OCI-LY3 (cell line): ENCODE measurements at regions not wholly inside any gene's neighbourhood (a gene's known extent, or its start where the extent isn't known, plus 50 kb on each side); places are given as distances from the start of the nearest gene placed in this dataset.

Source experiments
- H2AFZ ChIP-seq: fragments of 200-600, 300-600 bp; shearing (Covaris generic); 2 replicates; pipeline ENCODE4 v1.6.0; 2014; ENCODE audit warnings: antibody characterized with exemption, low read depth, low read length
- H3K27ac ChIP-seq: fragments of 200-600, 300-600 bp; sonication (generic); 2 replicates; pipeline ENCODE4 v1.5.1; 2014; ENCODE audit warnings: mild to moderate bottlenecking, low read length, moderate library complexity, mixed read lengths
- H3K27me3 ChIP-seq: fragments of 200-600, 300-600 bp; sonication (generic); 2 replicates; pipeline ENCODE4 v1.6.1; 2014; ENCODE audit warnings: low read depth, low read length, mixed read lengths
- H3K36me3 ChIP-seq: fragments of 200-600, 300-600 bp; sonication (generic); replicated peaks from 2 replicates; pipeline ENCODE3; 2014; ENCODE audit warnings: low read depth, low read length, mixed read lengths
- H3K4me1 ChIP-seq: fragments of 300-600, 200-600 bp; sonication (generic); 2 replicates; pipeline ENCODE4 v1.6.1; 2014; ENCODE audit warnings: low read length, mixed read lengths
- H3K4me2 ChIP-seq: fragments of 200-600, 300-600 bp; sonication (generic); 2 replicates; pipeline ENCODE4 v1.6.1; 2014; ENCODE audit warnings: low read length, mixed read lengths
- H3K4me3 ChIP-seq: fragments of 300-600, 200-600 bp; sonication (generic); 2 replicates; pipeline ENCODE4 v1.5.1; 2014; ENCODE audit warnings: antibody characterized with exemption, mild to moderate bottlenecking, low read length, moderate library complexity
- H3K79me2 ChIP-seq: fragments of 300-600, 200-600 bp; shearing (Covaris generic); 2 replicates; pipeline ENCODE4 v1.6.1; 2014; ENCODE audit warnings: mild to moderate bottlenecking, low read length, mixed read lengths
- H3K9ac ChIP-seq: fragments of 300-600, 200-600 bp; shearing (Covaris generic); 2 replicates; pipeline ENCODE4 v1.6.0; 2014; ENCODE audit warnings: mild to moderate bottlenecking, low read length, moderate library complexity
- H3K9me3 ChIP-seq: fragments of 200-600, 300-600 bp; shearing (Covaris generic); 2 replicates; pipeline ENCODE4 v1.6.1; 2014; ENCODE audit warnings: low read length, mixed read lengths; ENCODE audit not compliant: insufficient read depth
- H4K20me1 ChIP-seq: fragments of 200-600, 300-600 bp; sonication (generic); 2 replicates; pipeline ENCODE4 v1.6.1; 2016; ENCODE audit warnings: low read length, mixed read lengths; ENCODE audit not compliant: insufficient read depth
- EZH2phosphoT487 ChIP-seq: fragments of 200-600 bp; shearing (Covaris generic); IDR thresholded peaks from 2 replicates; pipeline ENCODE4 v1.6.1; 2018; ENCODE audit warnings: antibody characterized with exemption, mixed run types, low read depth
- TF ChIP-seq, protein P1 (sequence below): fragments of 200-600, 300-600 bp; sonication (generic); IDR thresholded peaks from 2 replicates; pipeline ENCODE4 v1.5.1; 2014; ENCODE audit warnings: antibody characterized with exemption, low read length, low read depth

DNA sequence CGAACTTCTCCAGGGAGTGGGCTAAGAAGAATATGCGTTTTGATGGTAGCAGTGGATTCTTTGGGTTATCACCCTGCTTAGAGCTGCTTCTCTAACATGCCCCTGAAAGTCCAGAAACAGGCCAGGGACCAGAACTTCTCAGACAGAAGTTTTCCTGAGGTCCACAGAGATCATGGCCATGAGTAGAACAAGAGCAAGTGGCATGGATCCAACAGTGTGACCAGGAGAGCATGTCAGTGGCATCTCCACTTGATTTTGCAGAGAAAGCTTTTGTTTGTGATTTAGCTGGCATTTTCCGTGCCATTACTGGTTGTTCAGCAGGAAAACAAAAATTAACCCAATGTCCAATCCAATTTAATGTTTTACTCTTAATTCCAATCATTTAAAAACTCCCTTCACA is 298.5 kb upstream of the CD180 start:
- no peak for TF ChIP-seq EZH2phosphoT487
- TF ChIP-seq, protein P1, sequence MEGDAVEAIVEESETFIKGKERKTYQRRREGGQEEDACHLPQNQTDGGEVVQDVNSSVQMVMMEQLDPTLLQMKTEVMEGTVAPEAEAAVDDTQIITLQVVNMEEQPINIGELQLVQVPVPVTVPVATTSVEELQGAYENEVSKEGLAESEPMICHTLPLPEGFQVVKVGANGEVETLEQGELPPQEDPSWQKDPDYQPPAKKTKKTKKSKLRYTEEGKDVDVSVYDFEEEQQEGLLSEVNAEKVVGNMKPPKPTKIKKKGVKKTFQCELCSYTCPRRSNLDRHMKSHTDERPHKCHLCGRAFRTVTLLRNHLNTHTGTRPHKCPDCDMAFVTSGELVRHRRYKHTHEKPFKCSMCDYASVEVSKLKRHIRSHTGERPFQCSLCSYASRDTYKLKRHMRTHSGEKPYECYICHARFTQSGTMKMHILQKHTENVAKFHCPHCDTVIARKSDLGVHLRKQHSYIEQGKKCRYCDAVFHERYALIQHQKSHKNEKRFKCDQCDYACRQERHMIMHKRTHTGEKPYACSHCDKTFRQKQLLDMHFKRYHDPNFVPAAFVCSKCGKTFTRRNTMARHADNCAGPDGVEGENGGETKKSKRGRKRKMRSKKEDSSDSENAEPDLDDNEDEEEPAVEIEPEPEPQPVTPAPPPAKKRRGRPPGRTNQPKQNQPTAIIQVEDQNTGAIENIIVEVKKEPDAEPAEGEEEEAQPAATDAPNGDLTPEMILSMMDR: no peak
- Histone ChIP-seq H2AFZ (no peak overlapping the region), H3K9me3 (no peaks in the 10 kb centered on the region), H3K4me1 (no peaks in the 10 kb centered on the region), H3K27me3 (no peaks in the 10 kb centered on the region), H3K27ac (no peak overlapping the region), H3K36me3 (no peaks in the 10 kb centered on the region), H4K20me1 (no peaks in the 10 kb centered on the region), H3K4me3 (no peak overlapping the region), H3K9ac (no peak overlapping the region), H3K4me2 (no peak overlapping the region), H3K79me2 (no peaks in the 10 kb centered on the region)

DNA sequence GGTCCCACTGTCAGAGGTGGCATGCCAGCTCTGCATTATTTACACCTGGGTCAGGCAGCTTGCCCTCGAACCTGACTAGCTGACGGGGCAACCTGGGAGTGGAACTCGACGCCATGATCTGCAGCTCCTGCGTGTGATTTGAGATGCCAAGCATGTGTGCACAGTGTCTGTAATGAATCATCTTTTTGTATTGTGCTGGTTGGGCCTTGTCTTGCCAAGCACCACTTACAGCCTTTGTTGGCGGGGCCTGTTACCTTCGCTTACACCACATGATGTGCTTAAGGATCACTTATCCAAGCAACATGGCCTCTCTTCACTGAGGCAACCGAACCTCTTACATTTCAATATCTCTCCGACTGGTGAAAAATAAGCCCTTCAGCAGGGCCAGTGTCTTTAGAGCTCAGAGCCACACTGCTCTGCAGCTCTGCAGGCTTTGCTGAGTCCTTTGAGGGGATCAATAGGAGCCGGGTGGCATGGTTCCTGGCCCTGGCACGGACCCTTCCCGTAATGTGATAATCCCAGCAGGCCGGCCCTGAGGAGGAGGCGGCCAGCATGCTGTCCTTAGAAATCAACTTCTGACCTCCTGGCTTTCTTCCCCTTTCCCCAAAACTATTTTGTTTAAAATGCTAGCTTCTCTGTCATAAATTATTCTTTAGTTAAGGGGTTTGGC is 297.7 kb upstream of the CD180 start:
- Histone ChIP-seq H3K4me1 (no peaks in the 10 kb centered on the region), H3K27me3 (no peaks in the 10 kb centered on the region), H3K4me2 (no peak overlapping the region), H3K4me3 (no peak overlapping the region), H2AFZ (no peak overlapping the region), H3K9me3 (no peaks in the 10 kb centered on the region), H3K27ac (no peak overlapping the region), H3K36me3 (no peaks in the 10 kb centered on the region), H4K20me1 (no peaks in the 10 kb centered on the region), H3K9ac (no peak overlapping the region), H3K79me2 (no peaks in the 10 kb centered on the region)
- TF ChIP-seq EZH2phosphoT487: no peak
- TF ChIP-seq, protein P1: no peak

DNA sequence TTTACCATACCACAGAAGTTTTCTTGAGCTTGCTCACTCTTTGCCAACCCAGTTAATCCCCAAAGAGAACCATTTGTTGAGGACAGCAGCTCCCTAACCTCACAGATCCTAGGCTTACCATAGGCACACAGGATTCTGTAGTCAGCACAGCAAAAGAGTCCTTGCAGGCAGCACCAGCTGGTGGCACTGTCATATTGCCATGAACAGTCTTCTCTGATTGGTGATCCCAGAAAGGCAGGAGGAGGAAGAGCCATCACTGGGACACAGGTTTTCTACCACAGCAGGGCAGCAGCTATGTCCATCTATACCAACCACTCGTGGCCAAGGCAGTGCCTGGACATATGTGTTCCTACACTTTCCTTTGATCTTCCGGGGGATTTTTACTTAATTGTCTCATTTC is 297.1 kb upstream of the CD180 start:
- Histone ChIP-seq H4K20me1 (no peaks in the 10 kb centered on the region), H3K4me3 (no peak overlapping the region), H3K27me3 (no peaks in the 10 kb centered on the region), H2AFZ (no peak overlapping the region), H3K4me2 (no peak overlapping the region), H3K36me3 (no peaks in the 10 kb centered on the region), H3K9me3 (no peaks in the 10 kb centered on the region), H3K9ac (no peak overlapping the region), H3K79me2 (no peaks in the 10 kb centered on the region), H3K4me1 (no peaks in the 10 kb centered on the region), H3K27ac (no peak overlapping the region)
- TF ChIP-seq EZH2phosphoT487: no peak
- TF ChIP-seq, protein P1: peak; percentile 38

DNA sequence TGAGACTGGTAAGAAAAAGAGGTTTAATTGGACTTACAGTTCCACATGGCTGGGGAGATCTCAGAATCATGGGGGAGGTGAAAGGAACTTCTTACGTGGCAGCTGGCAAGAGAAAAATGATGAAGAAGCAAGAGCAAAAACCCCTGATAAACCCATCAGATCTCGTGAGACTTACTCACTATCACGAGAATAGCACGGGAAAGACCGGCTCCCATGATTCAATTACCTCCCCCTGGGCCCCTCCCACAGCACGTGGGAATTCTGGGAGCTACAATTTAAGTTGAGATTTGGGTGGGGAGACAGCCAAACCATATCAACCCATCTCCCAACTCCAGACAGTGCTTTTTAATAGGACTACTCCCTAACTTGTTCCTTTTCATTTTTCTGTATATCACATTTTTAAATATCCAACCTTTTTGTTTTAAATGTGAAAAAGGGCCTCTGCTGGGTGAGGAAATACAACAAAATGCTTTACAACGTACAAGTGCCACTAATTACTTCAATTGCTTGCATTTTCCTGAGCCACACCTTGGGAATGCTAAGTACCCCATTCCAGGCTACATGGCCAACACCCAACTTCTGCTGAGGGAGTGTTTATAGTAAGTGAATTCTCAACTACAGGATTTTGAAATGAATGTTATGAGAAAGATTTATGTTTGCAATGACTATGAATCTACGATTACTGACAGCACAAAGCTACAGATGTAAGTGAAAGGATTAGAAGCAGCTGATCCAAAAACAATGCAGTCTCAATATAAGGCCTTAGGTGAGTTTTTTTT is 294.1 kb upstream of the CD180 start:
- no peaks in the 10 kb centered on the region for H3K27me3 ChIP-seq
- no peak overlapping the region for H3K27ac ChIP-seq
- no peaks in the 10 kb centered on the region for H3K36me3 ChIP-seq
- H3K4me2 ChIP-seq: no peak overlapping the region
- no peak overlapping the region for H3K9ac ChIP-seq
- no peaks in the 10 kb centered on the region for H3K9me3 ChIP-seq
- no peaks in the 10 kb centered on the region for H4K20me1 ChIP-seq
- no peak overlapping the region for H2AFZ ChIP-seq
- no peaks in the 10 kb centered on the region for H3K79me2 ChIP-seq
- H3K4me1 ChIP-seq: no peaks in the 10 kb centered on the region
- TF ChIP-seq, protein P1: no peak
- TF ChIP-seq EZH2phosphoT487: no peak
- H3K4me3 ChIP-seq: no peak overlapping the region
